DND-41 (cell line): ENCODE measurements at regions not wholly inside any gene's neighbourhood (a gene's known extent, or its start where the extent isn't known, plus 50 kb on each side); places are given as distances from the start of the nearest gene placed in this dataset.

Experiments used
- EZH2 ChIP-seq: IDR thresholded peaks from 3 replicates; pipeline ENCODE4 v1.6.1; 2012; ENCODE audit warnings: borderline replicate concordance, low read depth, mild to moderate bottlenecking, moderate library complexity, low read length, inconsistent platforms; ENCODE audit not compliant: severe bottlenecking
- TF ChIP-seq, protein P1 (sequence below): IDR thresholded peaks from 2 replicates; pipeline ENCODE4 v1.5.1; 2012; ENCODE audit warnings: borderline replicate concordance, low read length, moderate library complexity, mild to moderate bottlenecking; ENCODE audit not compliant: poor library complexity, severe bottlenecking; ENCODE audit errors: extremely low read depth

DNA sequence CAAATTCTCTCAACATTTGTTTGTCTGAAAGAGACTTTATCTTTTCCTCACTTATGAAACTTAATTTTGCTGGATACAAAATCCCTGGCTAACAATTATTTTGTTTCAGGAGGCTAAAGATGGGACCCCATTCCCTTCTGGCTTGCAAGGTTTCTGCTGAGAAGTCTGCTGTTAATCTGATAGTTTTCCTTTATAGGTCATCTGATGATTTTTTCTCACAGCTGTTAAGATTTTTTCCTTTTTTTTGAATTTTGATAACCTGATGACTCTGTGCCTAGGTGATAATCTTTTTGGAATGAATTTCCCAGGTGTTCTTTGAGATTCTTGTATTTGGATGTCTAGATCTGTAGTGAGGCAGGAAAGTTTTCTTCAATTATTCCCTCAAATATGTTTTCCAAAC is 2661.4 kb downstream of the PCDH9 start:
- no peak for TF ChIP-seq EZH2
- TF ChIP-seq, protein P1, sequence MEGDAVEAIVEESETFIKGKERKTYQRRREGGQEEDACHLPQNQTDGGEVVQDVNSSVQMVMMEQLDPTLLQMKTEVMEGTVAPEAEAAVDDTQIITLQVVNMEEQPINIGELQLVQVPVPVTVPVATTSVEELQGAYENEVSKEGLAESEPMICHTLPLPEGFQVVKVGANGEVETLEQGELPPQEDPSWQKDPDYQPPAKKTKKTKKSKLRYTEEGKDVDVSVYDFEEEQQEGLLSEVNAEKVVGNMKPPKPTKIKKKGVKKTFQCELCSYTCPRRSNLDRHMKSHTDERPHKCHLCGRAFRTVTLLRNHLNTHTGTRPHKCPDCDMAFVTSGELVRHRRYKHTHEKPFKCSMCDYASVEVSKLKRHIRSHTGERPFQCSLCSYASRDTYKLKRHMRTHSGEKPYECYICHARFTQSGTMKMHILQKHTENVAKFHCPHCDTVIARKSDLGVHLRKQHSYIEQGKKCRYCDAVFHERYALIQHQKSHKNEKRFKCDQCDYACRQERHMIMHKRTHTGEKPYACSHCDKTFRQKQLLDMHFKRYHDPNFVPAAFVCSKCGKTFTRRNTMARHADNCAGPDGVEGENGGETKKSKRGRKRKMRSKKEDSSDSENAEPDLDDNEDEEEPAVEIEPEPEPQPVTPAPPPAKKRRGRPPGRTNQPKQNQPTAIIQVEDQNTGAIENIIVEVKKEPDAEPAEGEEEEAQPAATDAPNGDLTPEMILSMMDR: no peak
